AG09319 (cell line): ENCODE measurements at regions not wholly inside any gene's neighbourhood (a gene's known extent, or its start where the extent isn't known, plus 50 kb on each side); places are given as distances from the start of the nearest gene placed in this dataset.

ENCODE experiments used
- DNase-seq: peaks from one replicate; pipeline ENCODE4 v3.0.0-alpha.2; 2010; ENCODE audit warnings: low read depth; ENCODE audit errors: extremely low read depth
- TF ChIP-seq, protein P1 (sequence below): IDR thresholded peaks from 2 replicates; pipeline ENCODE4 v1.5.1; 2011; ENCODE audit warnings: low read depth, mild to moderate bottlenecking, inconsistent platforms, low read length, moderate library complexity

DNA sequence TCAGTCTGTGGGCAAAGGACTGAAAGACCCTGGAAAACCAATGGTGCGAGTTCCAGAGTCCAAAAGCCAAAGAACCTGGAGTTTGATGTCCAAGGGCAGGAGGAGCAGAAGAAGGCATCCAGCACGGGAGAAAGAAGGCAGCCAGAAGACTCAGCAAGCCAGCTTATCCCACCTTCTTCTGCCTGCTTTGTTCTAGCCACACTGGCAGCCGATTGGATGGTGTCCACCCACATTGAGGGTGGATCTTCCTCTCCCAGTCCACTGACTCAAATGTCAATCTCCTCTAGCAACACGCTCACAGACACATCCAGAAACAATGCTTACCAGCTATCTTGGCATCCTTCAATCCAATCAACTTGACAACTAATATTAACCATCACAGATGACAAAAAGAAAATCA is 57.2 kb upstream of the CAPRIN2 start:
- DNase-seq = no peak
- TF ChIP-seq, protein P1, sequence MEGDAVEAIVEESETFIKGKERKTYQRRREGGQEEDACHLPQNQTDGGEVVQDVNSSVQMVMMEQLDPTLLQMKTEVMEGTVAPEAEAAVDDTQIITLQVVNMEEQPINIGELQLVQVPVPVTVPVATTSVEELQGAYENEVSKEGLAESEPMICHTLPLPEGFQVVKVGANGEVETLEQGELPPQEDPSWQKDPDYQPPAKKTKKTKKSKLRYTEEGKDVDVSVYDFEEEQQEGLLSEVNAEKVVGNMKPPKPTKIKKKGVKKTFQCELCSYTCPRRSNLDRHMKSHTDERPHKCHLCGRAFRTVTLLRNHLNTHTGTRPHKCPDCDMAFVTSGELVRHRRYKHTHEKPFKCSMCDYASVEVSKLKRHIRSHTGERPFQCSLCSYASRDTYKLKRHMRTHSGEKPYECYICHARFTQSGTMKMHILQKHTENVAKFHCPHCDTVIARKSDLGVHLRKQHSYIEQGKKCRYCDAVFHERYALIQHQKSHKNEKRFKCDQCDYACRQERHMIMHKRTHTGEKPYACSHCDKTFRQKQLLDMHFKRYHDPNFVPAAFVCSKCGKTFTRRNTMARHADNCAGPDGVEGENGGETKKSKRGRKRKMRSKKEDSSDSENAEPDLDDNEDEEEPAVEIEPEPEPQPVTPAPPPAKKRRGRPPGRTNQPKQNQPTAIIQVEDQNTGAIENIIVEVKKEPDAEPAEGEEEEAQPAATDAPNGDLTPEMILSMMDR = no peak

DNA sequence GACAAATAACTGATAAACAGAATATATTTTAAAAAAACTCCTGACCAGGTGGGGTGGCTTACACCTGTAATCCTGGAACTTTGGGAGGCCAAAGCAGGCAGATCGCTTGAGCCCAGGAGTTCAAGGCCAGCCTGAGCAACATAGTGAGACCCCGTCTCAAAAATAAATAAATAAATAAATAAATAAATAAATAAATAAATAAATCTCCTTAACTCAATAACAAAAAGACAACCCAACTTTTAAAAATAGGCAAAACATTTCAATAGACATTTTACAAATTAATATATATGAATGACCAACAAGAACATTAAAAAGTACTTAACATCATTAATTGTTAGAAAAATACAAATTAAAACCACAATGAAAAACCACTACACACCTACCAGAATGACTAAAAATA is 56.2 kb upstream of the CAPRIN2 start:
- TF ChIP-seq, protein P1 = no peak

DNA sequence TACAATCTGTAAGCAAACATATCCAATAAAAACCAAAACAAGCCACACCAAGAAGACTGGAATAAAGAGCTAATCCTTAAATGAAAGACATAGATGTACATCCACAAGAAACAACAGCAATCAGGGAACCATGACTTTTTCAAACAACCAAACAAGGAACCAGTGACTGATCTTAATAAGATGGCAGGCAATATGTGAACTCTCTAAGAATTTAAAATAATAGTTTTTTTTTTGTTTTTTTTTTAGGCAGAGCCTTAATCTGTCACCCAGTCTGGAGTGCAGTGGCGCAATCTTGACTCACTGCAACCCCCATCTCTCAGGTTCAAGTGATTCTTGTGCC is 52.9 kb upstream of the CAPRIN2 start:
- TF ChIP-seq, protein P1 = no peak
- DNase-seq = no peak

More for the DNA sequence above, 56.2 kb upstream of the CAPRIN2 start:
- DNase-seq = no peak

DNA sequence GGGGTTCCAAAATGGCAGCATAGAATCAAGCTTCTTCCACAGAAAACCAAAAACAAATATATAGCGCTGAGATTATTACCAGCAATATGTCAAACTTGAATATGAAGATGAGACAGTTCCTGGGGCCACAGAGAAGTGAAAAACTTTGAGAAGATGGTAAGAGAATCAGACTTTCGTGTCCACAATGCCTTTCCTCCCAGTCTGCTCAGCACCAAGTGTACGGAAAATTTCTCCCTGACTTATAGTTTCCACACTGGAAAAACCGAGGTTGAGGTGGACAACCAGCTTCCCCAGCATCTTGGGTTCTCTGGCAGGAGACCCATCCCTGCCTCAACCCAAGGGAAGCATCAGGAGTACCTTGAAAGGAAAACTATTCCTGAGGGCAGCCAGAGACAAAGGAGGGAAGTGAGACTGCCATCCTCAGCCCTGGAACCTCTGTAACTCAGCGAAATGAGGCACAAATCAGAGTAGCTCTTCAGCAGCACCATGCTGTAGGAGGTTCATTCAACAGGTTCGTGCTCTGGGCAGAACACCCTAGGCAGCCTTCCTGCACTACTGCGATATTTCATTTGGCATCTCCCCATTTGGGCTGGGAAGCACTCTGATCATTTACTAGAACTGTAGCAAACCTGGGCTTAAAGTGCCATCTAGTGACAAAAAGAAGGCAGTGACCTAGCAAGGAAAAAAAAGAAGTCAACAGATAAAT is 52.4 kb upstream of the CAPRIN2 start:
- TF ChIP-seq, protein P1 = peak; percentile 75
- no peak for DNase-seq

DNA sequence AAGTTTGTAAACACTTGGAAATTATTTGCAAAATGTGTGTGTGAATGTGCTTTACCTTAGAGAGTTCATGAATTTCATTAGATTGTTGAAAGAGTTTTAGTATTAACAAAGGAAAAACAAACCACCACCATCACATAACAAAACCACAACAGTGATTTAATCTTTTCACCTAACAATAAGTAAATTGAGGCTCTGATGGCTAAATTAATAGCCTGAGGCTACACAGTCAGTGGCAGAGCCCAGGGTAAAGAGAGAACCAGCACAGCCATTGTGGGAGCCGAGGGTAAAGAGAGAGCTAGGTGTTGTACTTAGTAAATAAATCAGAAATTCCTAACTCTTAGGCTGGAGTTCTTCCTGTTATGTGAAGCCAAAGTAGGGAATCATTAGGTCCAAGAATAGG is 51.2 kb upstream of the CAPRIN2 start:
- TF ChIP-seq, protein P1 = no peak
- DNase-seq = no peak
